ENCODE measurements at regions not wholly inside any gene's neighbourhood (a gene's known extent, or its start where the extent isn't known, plus 50 kb on each side); places are given as distances from the start of the nearest gene placed in this dataset.
"Not testable (repeated sequence)": the region's sequence is repeated elsewhere in the genome, so short reads cannot be mapped to it uniquely, and the experiment has no call there.

- ChIA-PET CTCF (no interaction called here), POLR2A (no interaction called here)
Observed at GRCh38 chr2:223273995-223274394, 222.0 kb downstream of the KCNE4 start.

GRCh38 chr2:223282221-223282620 is 230.2 kb downstream of the KCNE4 start:
- ChIA-PET POLR2A (no interaction called here), CTCF (no interaction called here)

GRCh38 chr2:223283329-223283728 is 231.3 kb downstream of the KCNE4 start:
- POLR2A ChIA-PET = no interaction called here
- CTCF ChIA-PET = no interaction called here

GRCh38 chr2:223283771-223284170 is 231.8 kb downstream of the KCNE4 start:
- ChIA-PET POLR2A (no interaction called here), CTCF (no interaction called here)

GRCh38 chr2:223285370-223286265 is 233.6 kb downstream of the KCNE4 start:
- POLR2A ChIA-PET = no interaction called here
- CTCF ChIA-PET = no interaction called here

GRCh38 chr2:223294756-223295155 is 242.8 kb downstream of the KCNE4 start:
- CTCF ChIA-PET = no interaction called here
- POLR2A ChIA-PET = no interaction called here

- ChIA-PET CTCF (no interaction called here), POLR2A (no interaction called here)
Observed at GRCh38 chr2:223297788-223298187, 245.8 kb downstream of the KCNE4 start.

- POLR2A ChIA-PET, CTCF ChIA-PET: not testable (repeated sequence)
Observed at GRCh38 chr2:223298329-223298728, 246.3 kb downstream of the KCNE4 start.

- ChIA-PET POLR2A (no interaction called here), CTCF (no interaction called here)
Observed at GRCh38 chr2:223300326-223300725, 248.3 kb downstream of the KCNE4 start.

- POLR2A ChIA-PET = no interaction called here
- CTCF ChIA-PET = no interaction called here
Observed at GRCh38 chr2:223306371-223306770, 254.4 kb downstream of the KCNE4 start.

- ChIA-PET POLR2A (no interaction called here), CTCF (no interaction called here)
Observed at GRCh38 chr2:223311889-223312680, 260.1 kb downstream of the KCNE4 start.

GRCh38 chr2:223313101-223313500 is 261.1 kb downstream of the KCNE4 start:
- ChIA-PET POLR2A (no interaction called here), CTCF (no interaction called here)

GRCh38 chr2:223314811-223315210 is 262.8 kb downstream of the KCNE4 start:
- ChIA-PET POLR2A (no interaction called here), CTCF (no interaction called here)

- ChIA-PET CTCF (no interaction called here), POLR2A (no interaction called here)
Observed at GRCh38 chr2:223315813-223316212, 263.8 kb downstream of the KCNE4 start.

- CTCF ChIA-PET = no interaction called here
- POLR2A ChIA-PET = no interaction called here
Observed at GRCh38 chr2:223316342-223316741, 264.4 kb downstream of the KCNE4 start.

- POLR2A ChIA-PET = no interaction called here
- CTCF ChIA-PET = no interaction called here
Observed at GRCh38 chr2:223319601-223320000, 267.6 kb downstream of the KCNE4 start.

GRCh38 chr2:223324402-223324801 is 272.4 kb downstream of the KCNE4 start:
- ChIA-PET POLR2A (no interaction called here), CTCF (no interaction called here)

- ChIA-PET POLR2A (no interaction called here), CTCF (no interaction called here)
Observed at GRCh38 chr2:223328578-223328977, 273.6 kb downstream of the SCG2 start.

- POLR2A ChIA-PET, CTCF ChIA-PET: not testable (repeated sequence)
Observed at GRCh38 chr2:223330747-223331146, 271.4 kb downstream of the SCG2 start.

GRCh38 chr2:223338016-223338415 is 264.1 kb downstream of the SCG2 start:
- CTCF ChIA-PET = no interaction called here

GRCh38 chr2:223357076-223357475 is 245.1 kb downstream of the SCG2 start:
- CTCF ChIA-PET = no interaction called here
- POLR2A ChIA-PET = no interaction called here

More at GRCh38 chr2:223338016-223338415, 264.1 kb downstream of the SCG2 start:
- POLR2A ChIA-PET = no interaction called here

- CTCF ChIA-PET = no interaction called here
Observed at GRCh38 chr2:223363085-223363484, 239.1 kb downstream of the SCG2 start.

More at GRCh38 chr2:223363085-223363484, 239.1 kb downstream of the SCG2 start:
- POLR2A ChIA-PET = no interaction called here

Measured in activated CD8-positive, alpha-beta memory T cell treated with anti-CD3 and anti-CD28 coated beads for 36 hours (primary cell).